ENCODE measurements at regions not wholly inside any gene's neighbourhood (a gene's known extent, or its start where the extent isn't known, plus 50 kb on each side); places are given as distances from the start of the nearest gene placed in this dataset.

- TF ChIP-seq CTCF (IDR thresholded peaks at IDR 0.05; ENCODE audit: insufficient read depth, low read depth, low read length, missing control alignments), result no peak
- no peak for DNase-seq (ENCODE audit: low read depth)
- no peak overlapping the region for H3K4me3 ChIP-seq (ENCODE audit: low read length)
Observed at GRCh38 chr16:5870886-5871691, 773.5 kb upstream of the EEF2KMT start.

DNA sequence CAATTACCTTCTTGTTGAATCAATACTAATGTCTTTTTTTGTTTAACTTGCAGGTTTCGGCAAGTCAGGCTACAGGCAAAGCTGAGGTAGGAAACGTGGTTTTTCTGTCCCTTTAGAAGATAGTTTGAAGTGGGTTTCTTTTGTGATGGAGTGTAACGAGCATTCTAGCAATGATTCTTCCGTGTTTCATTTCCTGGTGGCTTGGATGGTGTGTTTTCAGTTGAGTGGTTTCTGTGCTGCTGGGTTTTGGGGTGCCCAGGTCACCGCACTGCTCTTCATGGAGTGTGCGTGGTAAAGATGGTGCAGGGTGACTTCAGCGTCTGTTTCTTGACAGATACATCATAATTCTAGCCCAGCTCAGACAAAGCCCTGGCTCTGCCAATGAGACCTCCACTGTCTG is 769.7 kb upstream of the EEF2KMT start:
- DNase-seq (ENCODE audit: low read depth), result no peak

DNA sequence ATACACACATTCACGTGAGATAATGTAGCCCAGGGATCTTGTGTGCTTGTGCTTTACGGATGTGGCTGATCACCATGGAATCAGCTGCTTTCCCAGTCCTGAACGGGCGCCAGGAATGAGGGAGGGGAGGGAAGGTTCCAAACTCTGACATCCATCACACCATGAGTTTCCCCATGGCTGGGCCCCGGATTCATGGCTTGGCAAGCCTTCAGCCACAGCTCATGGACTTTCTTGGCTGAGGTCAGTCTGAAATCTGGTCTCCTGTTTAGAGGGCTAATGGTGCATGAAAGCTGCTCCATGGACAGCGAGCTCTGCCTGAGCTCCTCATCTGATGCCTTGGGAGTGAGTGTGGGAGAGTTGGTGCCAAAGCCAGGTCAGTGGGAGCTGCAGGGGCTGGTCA is 767.6 kb upstream of the EEF2KMT start:
- DNase-seq (ENCODE audit: low read depth), result no peak
- H3K4me3 ChIP-seq (ENCODE audit: low read length), result no peak overlapping the region
- TF ChIP-seq CTCF (IDR thresholded peaks at IDR 0.05; ENCODE audit: insufficient read depth, low read depth, low read length, missing control alignments), result no peak

More for the DNA sequence above, 769.7 kb upstream of the EEF2KMT start:
- H3K4me3 ChIP-seq (ENCODE audit: low read length), result no peak overlapping the region
- TF ChIP-seq CTCF (IDR thresholded peaks at IDR 0.05; ENCODE audit: insufficient read depth, low read depth, low read length, missing control alignments), result no peak

DNA sequence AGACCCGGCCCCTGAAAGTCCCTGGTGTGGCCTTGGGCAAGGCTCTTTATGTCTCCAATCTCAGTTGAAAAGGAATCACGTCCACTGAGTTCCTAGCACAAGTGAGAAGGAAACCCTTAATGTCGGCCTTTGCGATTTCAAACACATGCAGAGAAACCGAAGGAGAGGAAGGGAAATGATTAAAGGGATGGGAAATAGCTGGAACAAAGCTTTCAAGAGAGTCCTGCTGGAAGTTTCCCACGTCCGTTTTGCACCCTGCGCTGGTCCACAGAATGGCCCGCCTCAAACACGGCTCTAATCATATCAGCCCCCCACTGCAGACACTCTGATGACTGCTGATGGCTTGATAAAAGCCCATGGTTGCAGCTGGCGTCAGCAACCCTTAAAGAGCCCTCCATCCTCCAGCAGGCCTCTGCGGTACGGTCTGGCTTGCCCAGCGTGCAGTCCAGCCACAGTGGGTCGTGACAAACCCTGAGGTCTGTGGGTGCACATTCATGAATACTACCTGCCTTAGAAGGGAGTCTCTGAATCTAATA is 765.5 kb upstream of the EEF2KMT start:
- no peak overlapping the region for H3K4me3 ChIP-seq (ENCODE audit: low read length)
- no peak for DNase-seq (ENCODE audit: low read depth)
- TF ChIP-seq CTCF (IDR thresholded peaks at IDR 0.05; ENCODE audit: insufficient read depth, low read depth, low read length, missing control alignments), result no peak

GRCh38 chr16:5862103-5862840 is 764.7 kb upstream of the EEF2KMT start:
- no peak for TF ChIP-seq CTCF (IDR thresholded peaks at IDR 0.05; ENCODE audit: insufficient read depth, low read depth, low read length, missing control alignments)
- no peak for DNase-seq (ENCODE audit: low read depth)
- H3K4me3 ChIP-seq (ENCODE audit: low read length), result no peak overlapping the region

DNA sequence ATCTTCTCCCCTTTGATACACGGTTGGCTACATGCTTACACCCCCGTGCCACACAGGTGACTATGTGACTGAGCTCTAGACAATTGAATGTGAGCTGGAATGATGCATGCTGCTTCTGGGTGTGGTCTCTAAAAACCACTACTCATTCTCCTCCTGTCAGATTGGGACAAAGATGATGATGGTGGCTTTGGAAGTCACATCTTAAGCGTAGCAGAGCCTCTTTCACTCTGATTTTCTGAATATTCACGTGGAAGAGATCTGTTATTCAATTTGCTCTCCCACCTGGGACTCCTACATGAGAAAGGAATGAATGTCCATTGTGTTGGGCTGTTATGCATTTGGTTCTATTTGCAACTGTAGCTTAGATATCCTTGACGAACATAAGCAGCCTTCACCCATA is 763.6 kb upstream of the EEF2KMT start:
- H3K4me3 ChIP-seq (ENCODE audit: low read length), result no peak overlapping the region
- no peak for DNase-seq (ENCODE audit: low read depth)
- no peak for TF ChIP-seq CTCF (IDR thresholded peaks at IDR 0.05; ENCODE audit: insufficient read depth, low read depth, low read length, missing control alignments)

Measured in epithelial cell of esophagus (primary cell).